GM23338 (cell line): ENCODE measurements at regions not wholly inside any gene's neighbourhood (a gene's known extent, or its start where the extent isn't known, plus 50 kb on each side); places are given as distances from the start of the nearest gene placed in this dataset.

Experiments
- ATAC-seq: fragments of 200-7000 bp; cut with Tn5 transposase; 3 replicates; pipeline ENCODE4 v1.9.1; 2020
- DNase-seq: peaks from one replicate; pipeline ENCODE4 v3.0.0-alpha.2; 2015; ENCODE audit warnings: low spot score
- H2AFZ ChIP-seq: fragments of 200-600 bp; sonication (generic); 2 replicates; pipeline ENCODE4 v1.8.0; 2016; ENCODE audit warnings: antibody characterized with exemption, mild to moderate bottlenecking, moderate library complexity
- H3F3A ChIP-seq: fragments of 200-600 bp; sonication (generic); replicated peaks from 2 replicates; pipeline ENCODE4 v1.8.0; 2017; ENCODE audit warnings: antibody characterized with exemption, mixed run types, low read depth
- H3K27ac ChIP-seq: fragments of 200-600 bp; sonication (generic); 2 replicates; pipeline ENCODE4 v1.6.1; 2016; ENCODE audit warnings: low read depth
- H3K27me3 ChIP-seq: fragments of 200-600 bp; sonication (generic); 2 replicates; pipeline ENCODE4 v1.8.0; 2016; ENCODE audit warnings: mild to moderate bottlenecking, mixed run types, moderate library complexity; ENCODE audit not compliant: insufficient read depth
- H3K36me3 ChIP-seq: fragments of 200-600 bp; sonication (generic); 2 replicates; pipeline ENCODE4 v1.8.0; 2016; ENCODE audit warnings: mild to moderate bottlenecking; ENCODE audit not compliant: insufficient read depth
- H3K4me1 ChIP-seq: fragments of 200-600 bp; sonication (generic); 2 replicates; pipeline ENCODE4 v1.8.0; 2016; ENCODE audit warnings: mild to moderate bottlenecking, moderate library complexity; ENCODE audit not compliant: insufficient read depth
- H3K4me2 ChIP-seq: fragments of 200-600 bp; sonication (generic); 2 replicates; pipeline ENCODE4 v1.7.1; 2017; ENCODE audit warnings: mixed run types
- H3K4me3 ChIP-seq: fragments of 200-600 bp; sonication (generic); 2 replicates; pipeline ENCODE4 v1.6.1; 2016; ENCODE audit warnings: mixed run types
- H3K79me2 ChIP-seq: fragments of 200-600 bp; sonication (generic); replicated peaks from 2 replicates; pipeline ENCODE4 v1.8.0; 2017; ENCODE audit warnings: mild to moderate bottlenecking; ENCODE audit not compliant: insufficient read depth
- H3K9me2 ChIP-seq: fragments of 200-600 bp; sonication (generic); 2 replicates; pipeline ENCODE4 v1.8.0; 2017; ENCODE audit not compliant: insufficient read depth
- H4K20me1 ChIP-seq: fragments of 200-600 bp; sonication (generic); replicated peaks from 2 replicates; pipeline ENCODE4 v1.8.0; 2017; ENCODE audit warnings: mild to moderate bottlenecking; ENCODE audit not compliant: insufficient read depth
- H3K27ac Mint-ChIP-seq: 2 replicates; pipeline ENCODE4 v1.8.0; 2020; ENCODE audit warnings: inconsistent platforms, mild to moderate bottlenecking, moderate library complexity, mixed read lengths
- H3K27me3 Mint-ChIP-seq: 3 replicates; pipeline ENCODE4 v1.8.0; 2022; ENCODE audit warnings: low read depth, mild to moderate bottlenecking, moderate library complexity, mixed read lengths, inconsistent platforms; ENCODE audit not compliant: insufficient read depth, poor library complexity
- H3K36me3 Mint-ChIP-seq: 3 replicates; pipeline ENCODE4 v1.8.0; 2021; ENCODE audit warnings: low read depth, mild to moderate bottlenecking, inconsistent platforms, moderate library complexity, mixed read lengths
- H3K4me1 Mint-ChIP-seq: 3 replicates; pipeline ENCODE4 v1.8.0; 2020; ENCODE audit warnings: mild to moderate bottlenecking, inconsistent platforms, mixed read lengths
- H3K4me3 Mint-ChIP-seq: 3 replicates; pipeline ENCODE4 v1.8.0; 2021; ENCODE audit warnings: moderate library complexity, mild to moderate bottlenecking, inconsistent platforms, mixed read lengths
- H3K9me3 Mint-ChIP-seq: 3 replicates; pipeline ENCODE4 v1.8.0; 2020; ENCODE audit warnings: moderate library complexity, mild to moderate bottlenecking, inconsistent platforms, mixed read lengths
- CREB1 ChIP-seq: fragments of 250-450 bp; sonication (Bioruptor Pico); IDR thresholded peaks from 2 replicates; pipeline ENCODE4 v1.5.0; 2020; ENCODE audit warnings: low read depth, mild to moderate bottlenecking, moderate library complexity
- CTCF ChIP-seq, 2 experiments: fragments of 200-600 bp in 1 of 2; sonication (generic) in 1 of 2; conservative IDR thresholded peaks; 2 replicates each; pipeline versions ENCODE4 v1.5.1 to v1.6.1; 2016 to 2017; ENCODE audit warnings: antibody characterized with exemption in 2 of 2, low read depth in 2 of 2, mild to moderate bottlenecking in 2 of 2, moderate library complexity in 1 of 2
- ETS1 ChIP-seq: IDR thresholded peaks from 2 replicates; pipeline ENCODE4 v1.6.1; 2016; ENCODE audit warnings: antibody characterized with exemption
- EZH2 ChIP-seq: fragments of 200-600 bp; sonication (generic); IDR thresholded peaks from one replicate; pipeline ENCODE4 v1.8.0; 2017; ENCODE audit warnings: antibody characterized with exemption, mild to moderate bottlenecking, low read depth; ENCODE audit not compliant: unreplicated experiment
- EZH2phosphoT487 ChIP-seq: fragments of 200-600 bp; sonication (generic); IDR thresholded peaks from one replicate; pipeline ENCODE4 v1.8.1; 2018; ENCODE audit warnings: antibody characterized with exemption; ENCODE audit not compliant: unreplicated experiment
- NANOG ChIP-seq: IDR thresholded peaks from 2 replicates; pipeline ENCODE4 v1.6.1; 2016; ENCODE audit warnings: antibody characterized with exemption, borderline replicate concordance
- POLR2AphosphoS5 ChIP-seq: IDR thresholded peaks from 2 replicates; pipeline ENCODE4 v1.6.1; 2016; ENCODE audit warnings: antibody characterized with exemption, low read depth
- REST ChIP-seq: IDR thresholded peaks from one replicate; pipeline ENCODE4 v1.6.1; 2018; ENCODE audit warnings: antibody characterized with exemption; ENCODE audit not compliant: unreplicated experiment
- STAT1 ChIP-seq: IDR thresholded peaks from one replicate; pipeline ENCODE4 v1.6.1; 2016; ENCODE audit warnings: antibody characterized with exemption; ENCODE audit not compliant: unreplicated experiment
- ZNF114 ChIP-seq: fragments of 250-450 bp; sonication (Bioruptor Pico); IDR thresholded peaks from 2 replicates; pipeline ENCODE4 v1.5.0; 2020; ENCODE audit warnings: mild to moderate bottlenecking, moderate library complexity
- ZNF331 ChIP-seq: fragments of 250-450 bp; sonication (Bioruptor Pico); IDR thresholded peaks from 2 replicates; pipeline ENCODE4 v1.5.0; 2020; ENCODE audit warnings: low read depth, mild to moderate bottlenecking, moderate library complexity
- ZNF462 ChIP-seq: fragments of 250-450 bp; sonication (Bioruptor Pico); IDR thresholded peaks from 2 replicates; pipeline ENCODE4 v1.5.0; 2020; ENCODE audit warnings: mild to moderate bottlenecking, moderate library complexity

GRCh38 chr9:8254541-8254940, 455.0 kb upstream of the DMAC1 start (continued):
- TF ChIP-seq ZNF462 (CRISPR knock-in tag): no peak
- TF ChIP-seq NANOG: no peak

GRCh38 chr9:8252445-8252844, 452.9 kb upstream of the DMAC1 start:
- DNase-seq (no peak), ATAC-seq (no peak)
- Mint-ChIP-seq H3K27me3 (no peaks in the 10 kb centered on the region), H3K36me3 (no peaks in the 10 kb centered on the region), H3K9me3 (no peaks in the 10 kb centered on the region), H3K4me3 (no peak overlapping the region), H3K27ac (no peak overlapping the region), H3K4me1 (peaks cover 4% of the 10 kb centered on the region; the same call in 2 of the 3 replicates)
- Histone ChIP-seq H3K27me3 (no peaks in the 10 kb centered on the region), H3K4me3 (no peak overlapping the region), H3K36me3 (no peaks in the 10 kb centered on the region), H2AFZ (no peak overlapping the region), H3F3A (no peaks in the 10 kb centered on the region), H3K27ac (no peak overlapping the region), H3K4me2 (no peak overlapping the region), H4K20me1 (no peaks in the 10 kb centered on the region), H3K79me2 (no peaks in the 10 kb centered on the region), H3K4me1 (no peaks in the 10 kb centered on the region), H3K9me2 (no peaks in the 10 kb centered on the region)
- TF ChIP-seq EZH2 (no peak), STAT1 (no peak), EZH2phosphoT487 (no peak), ETS1 (no peak), POLR2AphosphoS5 (no peak), REST (no peak), ZNF331 (CRISPR knock-in tag) (no peak), CTCF (conservative IDR thresholded peaks at IDR 0.05; ENCODE audit: low read depth in 2 of 2) (no peak), ZNF114 (no peak), NANOG (no peak), CREB1 (CRISPR knock-in tag) (no peak)
